ENCODE measurements at regions not wholly inside any gene's neighbourhood (a gene's known extent, or its start where the extent isn't known, plus 50 kb on each side); places are given as distances from the start of the nearest gene placed in this dataset.

- H3K27me3 ChIP-seq (ENCODE audit: control insufficient read depth, insufficient read depth, low read length), result no peaks in the 10 kb centered on the region
- H3K9me3 ChIP-seq (ENCODE audit: control insufficient read depth, insufficient read depth, low read depth, low read length), result no peaks in the 10 kb centered on the region
- no peak overlapping the region for H3K27ac ChIP-seq (ENCODE audit: insufficient read depth, low read length)
- no peaks in the 10 kb centered on the region for H3K36me3 ChIP-seq (ENCODE audit: control insufficient read depth, insufficient read depth, low read length)
- DNase-seq (ENCODE audit: low read depth in 2 of 2), result no peak
- no peak overlapping the region for H3K4me3 ChIP-seq (replicated peaks in 1 of 4; ENCODE audit: control extremely low read depth in 1 of 4, insufficient read depth in 1 of 4, low read depth in 3 of 4, low read length in 4 of 4)
- H3K4me2 ChIP-seq (ENCODE audit: extremely low read depth, insufficient read depth, low read length), result no peak overlapping the region
- no peaks in the 10 kb centered on the region for H4K20me1 ChIP-seq (ENCODE audit: control insufficient read depth, extremely low read depth, insufficient read depth, low read length)
- H2AFZ ChIP-seq (ENCODE audit: low read length), result no peak overlapping the region
- H3K9ac ChIP-seq (ENCODE audit: insufficient read depth, low read length), result no peak overlapping the region
- no peaks in the 10 kb centered on the region for H3K4me1 ChIP-seq (ENCODE audit: control insufficient read depth, extremely low read depth, insufficient read depth, low read length)
- TF ChIP-seq CTCF (conservative IDR thresholded peaks at IDR 0.05 in 1 of 2, IDR thresholded peaks at IDR 0.05 in 1 of 2; ENCODE audit: low read depth in 1 of 2, low read length in 2 of 2) (no peak), EZH2 (IDR thresholded peaks at IDR 0.05; ENCODE audit: low read length, missing control alignments) (no peak)
- H3K79me2 ChIP-seq (ENCODE audit: control insufficient read depth, insufficient read depth, low read length), result no peaks in the 10 kb centered on the region
Observed at GRCh38 chr9:7348692-7349091, 450.9 kb downstream of the DMAC1 start.

- H3K4me1 ChIP-seq (ENCODE audit: control insufficient read depth, extremely low read depth, insufficient read depth, low read length), result no peaks in the 10 kb centered on the region
- H3K27me3 ChIP-seq (ENCODE audit: control insufficient read depth, insufficient read depth, low read length), result no peaks in the 10 kb centered on the region
- no peaks in the 10 kb centered on the region for H4K20me1 ChIP-seq (ENCODE audit: control insufficient read depth, extremely low read depth, insufficient read depth, low read length)
- H3K9ac ChIP-seq (ENCODE audit: insufficient read depth, low read length), result no peak overlapping the region
- no peaks in the 10 kb centered on the region for H3K79me2 ChIP-seq (ENCODE audit: control insufficient read depth, insufficient read depth, low read length)
- H2AFZ ChIP-seq (ENCODE audit: low read length), result no peak overlapping the region
- no peak overlapping the region for H3K27ac ChIP-seq (ENCODE audit: insufficient read depth, low read length)
- peak in 1 of 2 donors; percentile 36 for DNase-seq (ENCODE audit: low read depth in 2 of 2)
- TF ChIP-seq EZH2 (IDR thresholded peaks at IDR 0.05; ENCODE audit: low read length, missing control alignments) (no peak), CTCF (conservative IDR thresholded peaks at IDR 0.05 in 1 of 2, IDR thresholded peaks at IDR 0.05 in 1 of 2; ENCODE audit: low read depth in 1 of 2, low read length in 2 of 2) (no peak)
- no peak overlapping the region for H3K4me3 ChIP-seq (replicated peaks in 1 of 4; ENCODE audit: control extremely low read depth in 1 of 4, insufficient read depth in 1 of 4, low read depth in 3 of 4, low read length in 4 of 4)
- H3K9me3 ChIP-seq (ENCODE audit: control insufficient read depth, insufficient read depth, low read depth, low read length), result no peaks in the 10 kb centered on the region
- H3K36me3 ChIP-seq (ENCODE audit: control insufficient read depth, insufficient read depth, low read length), result no peaks in the 10 kb centered on the region
- H3K4me2 ChIP-seq (ENCODE audit: extremely low read depth, insufficient read depth, low read length), result no peak overlapping the region
Observed at GRCh38 chr9:7347556-7347955, 452.0 kb downstream of the DMAC1 start.

- Histone ChIP-seq H3K4me3 (replicated peaks in 1 of 4; ENCODE audit: control extremely low read depth in 1 of 4, insufficient read depth in 1 of 4, low read depth in 3 of 4, low read length in 4 of 4) (no peak overlapping the region), H2AFZ (ENCODE audit: low read length) (no peak overlapping the region), H3K79me2 (ENCODE audit: control insufficient read depth, insufficient read depth, low read length) (no peaks in the 10 kb centered on the region), H3K4me1 (ENCODE audit: control insufficient read depth, extremely low read depth, insufficient read depth, low read length) (no peaks in the 10 kb centered on the region), H3K36me3 (ENCODE audit: control insufficient read depth, insufficient read depth, low read length) (no peaks in the 10 kb centered on the region), H4K20me1 (ENCODE audit: control insufficient read depth, extremely low read depth, insufficient read depth, low read length) (no peaks in the 10 kb centered on the region), H3K9me3 (ENCODE audit: control insufficient read depth, insufficient read depth, low read depth, low read length) (no peaks in the 10 kb centered on the region), H3K27me3 (ENCODE audit: control insufficient read depth, insufficient read depth, low read length) (no peaks in the 10 kb centered on the region), H3K4me2 (ENCODE audit: extremely low read depth, insufficient read depth, low read length) (no peak overlapping the region), H3K27ac (ENCODE audit: insufficient read depth, low read length) (no peak overlapping the region), H3K9ac (ENCODE audit: insufficient read depth, low read length) (no peak overlapping the region)
- DNase-seq (ENCODE audit: low read depth in 2 of 2), result no peak
- TF ChIP-seq EZH2 (IDR thresholded peaks at IDR 0.05; ENCODE audit: low read length, missing control alignments), result no peak
- TF ChIP-seq CTCF (conservative IDR thresholded peaks at IDR 0.05 in 1 of 2, IDR thresholded peaks at IDR 0.05 in 1 of 2; ENCODE audit: low read depth in 1 of 2, low read length in 2 of 2), result no peak
Observed at GRCh38 chr9:7346144-7346543, 453.4 kb downstream of the DMAC1 start.

Measured in fibroblast of lung (primary cell).